Choroid plexus epithelial cell (primary cell): ENCODE measurements at regions not wholly inside any gene's neighbourhood (a gene's known extent, or its start where the extent isn't known, plus 50 kb on each side); places are given as distances from the start of the nearest gene placed in this dataset.
"Not testable (repeated sequence)": the region's sequence is repeated elsewhere in the genome, so short reads cannot be mapped to it uniquely, and the experiment has no call there.

Source experiments
- DNase-seq: peaks from one replicate; pipeline ENCODE4 v3.0.0-alpha.2; 2010; ENCODE audit warnings: low read depth
- H3K4me3 ChIP-seq: 2 replicates; pipeline ENCODE4 v1.5.1; 2011; ENCODE audit warnings: low read depth, mild to moderate bottlenecking, control low read depth, low read length, moderate library complexity
- CTCF ChIP-seq: conservative IDR thresholded peaks from 2 replicates; pipeline ENCODE4 v1.5.1; 2011; ENCODE audit warnings: low read depth, mild to moderate bottlenecking, control low read depth, inconsistent platforms, low read length, moderate library complexity

GRCh38 chr14:106442857-106443256 is 916.5 kb downstream of the TMEM121 start:
- no peak for DNase-seq
- no peak for TF ChIP-seq CTCF
- H3K4me3 ChIP-seq = no peak overlapping the region

GRCh38 chr14:106455026-106455425 is 928.6 kb downstream of the TMEM121 start:
- no peak for TF ChIP-seq CTCF
- DNase-seq = no peak

GRCh38 chr14:106459971-106460730 is 933.8 kb downstream of the TMEM121 start:
- no peak for TF ChIP-seq CTCF
- no peak for DNase-seq
- no peak overlapping the region for H3K4me3 ChIP-seq

More at GRCh38 chr14:106455026-106455425, 928.6 kb downstream of the TMEM121 start:
- H3K4me3 ChIP-seq = no peak overlapping the region

GRCh38 chr14:106460916-106461315 is 934.5 kb downstream of the TMEM121 start:
- no peak for DNase-seq
- no peak overlapping the region for H3K4me3 ChIP-seq
- no peak for TF ChIP-seq CTCF

- not testable (repeated sequence) for H3K4me3 ChIP-seq, DNase-seq
These were observed 940.1 kb downstream of the TMEM121 start for GRCh38 chr14:106466483-106466882.

- DNase-seq, H3K4me3 ChIP-seq: not testable (repeated sequence)
These were observed 942.5 kb downstream of the TMEM121 start for GRCh38 chr14:106468869-106469268.

GRCh38 chr14:106470028-106470427 is 943.6 kb downstream of the TMEM121 start:
- not testable (repeated sequence) for DNase-seq, H3K4me3 ChIP-seq

GRCh38 chr14:106474261-106475028 is 948.1 kb downstream of the TMEM121 start:
- DNase-seq, H3K4me3 ChIP-seq: not testable (repeated sequence)

- DNase-seq, H3K4me3 ChIP-seq: not testable (repeated sequence)
These were observed 948.8 kb downstream of the TMEM121 start for GRCh38 chr14:106475214-106475613.

GRCh38 chr14:106477600-106477999 is 951.2 kb downstream of the TMEM121 start:
- H3K4me3 ChIP-seq, DNase-seq: not testable (repeated sequence)

GRCh38 chr14:106480287-106480686 is 953.9 kb downstream of the TMEM121 start:
- DNase-seq, H3K4me3 ChIP-seq: not testable (repeated sequence)

GRCh38 chr14:106482213-106482612 is 955.8 kb downstream of the TMEM121 start:
- not testable (repeated sequence) for H3K4me3 ChIP-seq, DNase-seq
